K562 (cell line): ENCODE measurements at regions not wholly inside any gene's neighbourhood (a gene's known extent, or its start where the extent isn't known, plus 50 kb on each side); places are given as distances from the start of the nearest gene placed in this dataset.

ENCODE experiments used
- ATF6 ChIP-seq: sonication (generic); formaldehyde crosslinking; IDR thresholded peaks from 2 replicates; pipeline ENCODE4 v1.4.0; 2020; ENCODE audit warnings: mild to moderate bottlenecking, missing genetic modification reagents
- C11orf30 ChIP-seq: fragments of 450-650 bp; IDR thresholded peaks from 2 replicates; pipeline ENCODE4 v1.6.1; 2016; ENCODE audit warnings: low read depth, mild to moderate bottlenecking
- CBFA2T2 ChIP-seq: fragments of 450-650 bp; conservative IDR thresholded peaks from 2 replicates; pipeline ENCODE4 v1.6.1; 2017; ENCODE audit warnings: mild to moderate bottlenecking
- COPS2 ChIP-seq: fragments of 450-650 bp; conservative IDR thresholded peaks from 2 replicates; pipeline ENCODE4 v1.6.1; 2016; ENCODE audit warnings: mild to moderate bottlenecking, moderate library complexity
- E2F1 ChIP-seq: sonication (generic); formaldehyde crosslinking; IDR thresholded peaks from 2 replicates; pipeline ENCODE4 v1.8.1; 2023; ENCODE audit warnings: mild to moderate bottlenecking, missing genetic modification reagents, moderate library complexity
- ETV5 ChIP-seq: sonication (generic); formaldehyde crosslinking; IDR thresholded peaks from 2 replicates; pipeline ENCODE4 v1.4.0; 2020; ENCODE audit warnings: low read depth, mild to moderate bottlenecking, missing genetic modification reagents
- FOXJ2 ChIP-seq: fragments of 200-800 bp; sonication (Bioruptor generic); IDR thresholded peaks from 2 replicates; pipeline ENCODE4 v1.6.1; 2016; ENCODE audit warnings: missing genetic modification characterization, missing compliant biosample characterization
- GATAD2A ChIP-seq: fragments of 450-650 bp; IDR thresholded peaks from 2 replicates; pipeline ENCODE4 v1.6.1; 2017
- HBP1 ChIP-seq: fragments of 450-650 bp; formaldehyde crosslinking; IDR thresholded peaks from 2 replicates; pipeline ENCODE4 v1.4.0; 2022; ENCODE audit warnings: missing genetic modification characterization
- HOMEZ ChIP-seq: fragments of 250-450 bp; sonication (Bioruptor Pico); IDR thresholded peaks from 2 replicates; pipeline ENCODE4 v1.4.0; 2020; ENCODE audit warnings: mild to moderate bottlenecking, moderate library complexity
- ID3 ChIP-seq, 2 experiments: fragments of 250-450 bp in 1 of 2; fragments of 450-650 bp in 1 of 2; sonication (Bioruptor Pico) in 1 of 2; IDR thresholded peaks; 2 replicates each; pipeline versions ENCODE4 v1.6.1 to v1.8.0; 2016 to 2021; ENCODE audit warnings: mild to moderate bottlenecking in 2 of 2, moderate library complexity in 2 of 2, missing compliant biosample characterization in 1 of 2, missing genetic modification characterization in 1 of 2
- JUN ChIP-seq, 2 experiments: sonication (generic) in 1 of 2; formaldehyde crosslinking in 1 of 2; IDR thresholded peaks; 2 replicates each; pipeline versions ENCODE4 v1.6.1 to v1.8.0; 2012 to 2022; ENCODE audit warnings: borderline replicate concordance in 2 of 2, mild to moderate bottlenecking in 2 of 2, improper control_type of control experiment in 1 of 2, low read depth in 1 of 2, low read length in 1 of 2, missing genetic modification reagents in 1 of 2
- NR4A1 ChIP-seq, 2 experiments: fragments of 250-450 bp in 1 of 2; fragments of 450-650 bp in 1 of 2; sonication (Bioruptor Pico) in 1 of 2; IDR thresholded peaks; 2 replicates each; pipeline versions ENCODE4 v1.4.0 to v1.6.1; 2016 to 2020; ENCODE audit warnings: mild to moderate bottlenecking in 2 of 2, missing compliant biosample characterization in 1 of 2, missing genetic modification characterization in 1 of 2, moderate library complexity in 1 of 2
- PHB2 ChIP-seq: fragments of 450-650 bp; IDR thresholded peaks from 2 replicates; pipeline ENCODE4 v1.6.1; 2017; ENCODE audit warnings: low read depth
- TCF3 ChIP-seq: sonication (generic); formaldehyde crosslinking; IDR thresholded peaks from 2 replicates; pipeline ENCODE4 v1.4.0; 2020; ENCODE audit warnings: mild to moderate bottlenecking, missing genetic modification reagents
- THAP7 ChIP-seq: fragments of 250-450 bp; sonication (Bioruptor Pico); IDR thresholded peaks from 2 replicates; pipeline ENCODE4 v1.5.0; 2021
- TRIM28 ChIP-seq: fragments of 450-650 bp; IDR thresholded peaks from 2 replicates; pipeline ENCODE4 v1.6.1; 2017
- ZBTB8A ChIP-seq: fragments of 450-650 bp; IDR thresholded peaks from 2 replicates; pipeline ENCODE4 v1.6.1; 2018; ENCODE audit warnings: mild to moderate bottlenecking, moderate library complexity; ENCODE audit not compliant: partially characterized antibody
- ZFP1 ChIP-seq: fragments of 450-650 bp; formaldehyde crosslinking; IDR thresholded peaks from 2 replicates; pipeline ENCODE4 v1.4.0; 2020; ENCODE audit warnings: mild to moderate bottlenecking, mixed read lengths
- ZNF133 ChIP-seq: fragments of 250-450 bp; sonication (Bioruptor Pico); IDR thresholded peaks from 2 replicates; pipeline ENCODE4 v1.4.0; 2020; ENCODE audit warnings: mild to moderate bottlenecking
- ZNF134 ChIP-seq: fragments of 250-450 bp; sonication (Bioruptor Pico); conservative IDR thresholded peaks from 2 replicates; pipeline ENCODE4 v1.4.0; 2020
- ZNF175 ChIP-seq: fragments of 200-800 bp; sonication (Bioruptor generic); IDR thresholded peaks from 2 replicates; pipeline ENCODE4 v1.6.1; 2016; ENCODE audit warnings: low read depth, mild to moderate bottlenecking, missing genetic modification characterization, missing compliant biosample characterization
- ZZZ3 ChIP-seq: fragments of 450-650 bp; IDR thresholded peaks from 2 replicates; pipeline ENCODE4 v1.6.1; 2016; ENCODE audit warnings: antibody characterized with exemption, mild to moderate bottlenecking, moderate library complexity

GRCh38 chr4:123488916-123489315 is 92.3 kb downstream of the SPRY1 start (continued):
- TF ChIP-seq ZNF134 (CRISPR knock-in tag) = no peak
- TF ChIP-seq ZZZ3 = no peak
- TF ChIP-seq TRIM28 = no peak
- no peak for TF ChIP-seq ETV5
- TF ChIP-seq HBP1 (CRISPR knock-in tag) = no peak
- no peak for TF ChIP-seq ZBTB8A
- TF ChIP-seq ZFP1 = no peak
- no peak for TF ChIP-seq CBFA2T2
- TF ChIP-seq E2F1 (CRISPR knock-in tag) = no peak
- no peak for TF ChIP-seq ZNF133
- TF ChIP-seq JUN (IDR thresholded peaks at IDR 0.05; ENCODE audit: borderline replicate concordance, low read depth, low read length) = no peak
- no peak for TF ChIP-seq JUN (CRISPR knock-in tag; IDR thresholded peaks at IDR 0.05; ENCODE audit: borderline replicate concordance)
- no peak for TF ChIP-seq ATF6 (CRISPR knock-in tag)
- TF ChIP-seq C11orf30 = peak; percentile 30; the same call in 1 of the 2 replicates
- TF ChIP-seq THAP7 (CRISPR knock-in tag) = no peak
- no peak for TF ChIP-seq ID3 (CRISPR knock-in tag; IDR thresholded peaks at IDR 0.05)
- no peak for TF ChIP-seq ID3 (tag; IDR thresholded peaks at IDR 0.05)
- TF ChIP-seq PHB2 = no peak
- no peak for TF ChIP-seq COPS2
- no peak for TF ChIP-seq HOMEZ (CRISPR knock-in tag)
- TF ChIP-seq FOXJ2 (tag) = no peak
- no peak for TF ChIP-seq TCF3 (CRISPR knock-in tag)
- no peak for TF ChIP-seq GATAD2A
- TF ChIP-seq ZNF175 (CRISPR knock-in tag) = no peak
- no peak for TF ChIP-seq NR4A1 (CRISPR knock-in tag; IDR thresholded peaks at IDR 0.05)
- TF ChIP-seq NR4A1 (tag; IDR thresholded peaks at IDR 0.05) = no peak
